HG03196 (cell line): ENCODE measurements at regions not wholly inside any gene's neighbourhood (a gene's known extent, or its start where the extent isn't known, plus 50 kb on each side); places are given as distances from the start of the nearest gene placed in this dataset.

Experiments used
- ATAC-seq: cut with Tn5 transposase; IDR thresholded peaks from one replicate; pipeline ENCODE4 v1.9.1; 2021; ENCODE audit not compliant: unreplicated experiment

DNA sequence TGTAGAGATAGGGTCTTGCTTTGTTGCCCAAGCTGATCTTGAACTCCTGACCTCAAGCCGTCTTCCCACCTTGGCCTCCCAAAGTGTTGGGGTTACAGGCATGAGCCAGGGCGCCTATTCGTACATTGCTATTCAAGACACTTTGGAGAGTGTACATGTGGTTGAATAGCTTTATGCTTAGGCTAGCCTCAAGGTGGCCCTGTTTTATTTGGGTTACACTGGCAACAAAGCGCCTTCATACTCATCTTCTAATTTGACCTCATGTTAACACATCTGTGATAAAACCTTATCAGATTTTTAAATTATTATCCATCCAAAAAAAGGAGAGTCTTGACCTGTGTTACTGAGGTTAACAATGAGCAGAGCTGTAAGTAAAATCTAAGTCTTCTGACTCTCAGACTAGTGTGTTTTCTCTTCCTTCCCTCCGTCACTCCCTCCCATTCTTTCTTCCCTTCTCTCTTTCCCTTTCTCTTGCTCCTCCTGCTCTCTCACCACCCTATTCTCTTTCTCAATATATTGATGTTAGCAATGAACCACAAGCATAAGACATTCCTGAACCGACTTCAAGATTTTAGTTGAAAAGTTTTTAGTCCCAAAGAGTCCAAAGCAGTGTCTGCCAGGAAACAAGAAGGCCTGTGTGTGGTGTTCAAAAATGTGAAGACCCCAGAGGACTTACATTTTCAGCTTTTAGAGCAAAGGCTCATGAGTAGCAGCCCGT is 603.7 kb upstream of the CFAP20DC start:
- ATAC-seq = no peak

GRCh38 chr3:59644479-59645402 is 594.9 kb upstream of the CFAP20DC start:
- no peak for ATAC-seq

DNA sequence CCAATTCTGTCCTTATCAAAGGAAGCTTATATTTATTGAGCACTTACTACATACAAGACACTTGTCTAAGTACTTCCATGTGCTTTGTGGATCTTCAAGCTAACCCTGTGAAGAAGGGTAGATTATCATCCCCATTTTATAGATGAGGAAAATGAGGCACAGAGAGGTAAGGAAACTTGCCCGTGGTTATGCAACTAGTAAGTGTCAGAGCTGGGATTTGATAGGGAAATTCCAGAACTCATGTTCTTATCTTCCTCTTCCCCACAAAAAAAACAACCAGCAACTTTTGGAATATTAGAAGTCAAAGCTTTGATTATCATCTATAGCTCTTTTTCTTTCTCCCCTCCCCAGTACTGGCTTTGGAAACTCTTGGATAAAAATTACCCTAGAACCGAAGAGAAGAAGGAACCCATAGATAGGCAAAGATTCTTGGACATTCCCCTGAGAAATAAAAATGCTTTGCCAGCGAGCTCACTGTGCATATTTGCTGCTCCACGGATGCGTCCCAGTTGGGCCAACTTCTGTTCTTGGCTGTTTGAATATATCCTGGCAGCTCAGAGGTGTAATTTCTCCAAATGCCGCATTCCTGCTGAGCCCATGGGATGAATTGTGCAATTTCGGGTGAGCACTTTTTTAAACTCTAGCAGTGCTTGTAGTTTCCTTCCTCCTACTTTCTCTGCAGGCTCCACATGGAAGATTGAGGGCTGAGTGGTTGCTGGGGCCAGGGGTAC is 591.5 kb upstream of the CFAP20DC start:
- no peak for ATAC-seq

DNA sequence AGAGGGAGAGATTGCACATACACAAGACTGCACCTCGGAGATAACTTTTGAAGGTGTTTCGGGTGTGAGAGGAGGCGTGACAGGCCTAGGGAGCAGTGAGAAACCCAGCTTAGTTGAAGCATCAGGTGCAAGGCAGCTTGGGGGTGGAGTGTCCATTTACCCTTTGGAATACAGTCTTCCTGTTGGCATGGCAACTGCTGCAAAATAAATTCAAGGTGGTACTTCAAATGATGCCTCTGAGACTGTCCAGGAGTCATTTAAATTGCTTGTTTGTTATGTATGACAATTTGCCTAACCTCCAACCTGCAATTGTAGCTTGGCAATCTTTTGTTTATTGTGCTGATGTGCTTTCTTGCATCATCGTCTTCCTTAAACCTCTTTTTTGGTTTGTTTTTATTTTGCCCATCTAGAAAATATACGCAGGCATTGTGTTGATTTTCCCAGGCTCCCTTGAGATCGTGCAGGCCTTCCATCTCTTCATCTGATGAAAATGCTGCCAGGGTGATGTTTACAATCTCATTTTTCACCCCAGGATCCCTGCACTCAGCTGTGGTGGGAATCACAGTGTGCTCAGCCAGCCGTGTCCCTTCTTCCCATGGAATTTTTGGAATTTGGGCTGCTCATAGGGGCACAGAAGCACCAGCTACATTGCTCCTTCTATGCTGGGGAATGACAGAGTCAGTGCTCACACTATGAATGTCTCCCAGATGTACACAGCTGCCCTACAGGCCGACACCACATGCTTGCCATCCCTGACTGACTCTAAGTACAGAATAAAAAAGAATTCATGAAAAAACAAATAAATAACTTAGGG is 583.1 kb upstream of the CFAP20DC start:
- no peak for ATAC-seq

DNA sequence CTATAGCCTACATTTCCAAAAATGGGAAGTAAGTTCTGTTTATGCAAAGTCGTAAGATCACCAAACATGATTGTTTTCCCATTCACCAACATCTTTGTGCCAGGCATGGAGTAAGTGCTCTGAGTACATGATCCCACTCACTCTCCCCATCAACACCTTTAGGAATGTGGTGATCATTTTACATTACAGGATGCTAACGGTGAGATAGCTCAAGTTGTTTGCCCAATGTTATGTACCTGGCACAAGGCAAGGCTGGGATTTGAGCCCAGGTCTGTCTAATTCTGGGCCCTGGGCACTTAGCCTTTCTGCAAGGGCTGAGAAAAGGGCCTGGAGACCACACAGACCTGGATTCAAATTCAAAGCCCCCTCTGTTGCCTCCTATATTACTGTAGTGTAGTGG is 581.7 kb upstream of the CFAP20DC start:
- ATAC-seq = no peak

DNA sequence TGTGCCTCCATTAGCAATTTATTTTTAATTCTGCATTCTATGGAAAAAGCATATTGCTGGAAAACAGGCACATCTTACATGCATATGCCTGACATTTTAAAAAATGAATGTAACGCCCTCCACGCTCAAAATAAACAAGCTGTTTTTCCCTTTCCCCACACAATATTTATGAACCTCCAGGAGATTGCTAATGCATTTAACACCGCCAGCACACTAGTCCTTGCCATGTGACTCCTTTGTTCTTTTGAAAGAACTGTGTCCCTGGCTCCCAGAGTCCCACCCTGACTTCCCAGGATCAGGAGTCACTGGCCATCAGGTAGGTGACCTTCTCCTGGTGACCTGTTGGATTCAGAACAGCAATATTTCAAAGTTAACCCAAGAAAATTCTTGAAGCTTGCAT is 571.2 kb upstream of the CFAP20DC start:
- ATAC-seq = no peak

- ATAC-seq = no peak
Measured at GRCh38 chr3:59620325-59620724, 570.5 kb upstream of the CFAP20DC start.

GRCh38 chr3:59612444-59612715 is 562.6 kb upstream of the CFAP20DC start:
- no peak for ATAC-seq

DNA sequence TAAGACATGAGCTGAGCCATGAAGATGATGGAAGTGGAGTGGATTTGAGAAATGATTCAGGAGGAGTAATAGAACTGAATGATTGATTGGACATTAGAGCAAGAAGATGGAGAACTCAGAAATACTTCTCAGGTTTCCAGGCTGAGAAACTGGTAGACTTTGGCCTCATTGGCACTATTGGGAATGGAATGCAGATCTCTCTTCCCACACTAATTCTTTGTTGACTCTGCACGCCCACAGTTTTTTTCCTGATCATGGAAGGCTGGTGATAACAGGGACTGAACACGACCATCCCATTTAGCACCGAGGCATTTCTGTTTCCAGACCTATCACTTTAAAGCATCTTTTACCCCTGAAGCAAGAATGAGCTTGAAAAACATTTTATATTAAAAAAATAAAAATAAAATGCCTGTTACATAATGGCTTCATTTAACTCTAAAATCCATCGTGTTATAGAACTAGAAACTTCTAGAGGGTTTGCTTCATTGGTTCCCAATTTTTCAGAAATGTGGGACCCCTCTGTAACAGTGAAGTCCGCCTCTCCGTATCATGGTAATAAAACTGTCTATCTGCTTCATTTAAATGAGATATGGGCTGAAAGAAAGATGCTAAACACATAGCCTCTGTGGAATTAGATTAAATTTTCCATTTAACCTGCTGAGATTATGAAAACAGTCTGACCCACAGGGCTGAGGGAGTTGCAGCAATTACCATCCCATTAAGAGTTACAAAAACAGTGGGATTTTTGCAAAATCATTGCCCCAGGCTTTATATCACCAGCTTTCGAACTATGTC is 562.0 kb upstream of the CFAP20DC start:
- ATAC-seq = no peak

DNA sequence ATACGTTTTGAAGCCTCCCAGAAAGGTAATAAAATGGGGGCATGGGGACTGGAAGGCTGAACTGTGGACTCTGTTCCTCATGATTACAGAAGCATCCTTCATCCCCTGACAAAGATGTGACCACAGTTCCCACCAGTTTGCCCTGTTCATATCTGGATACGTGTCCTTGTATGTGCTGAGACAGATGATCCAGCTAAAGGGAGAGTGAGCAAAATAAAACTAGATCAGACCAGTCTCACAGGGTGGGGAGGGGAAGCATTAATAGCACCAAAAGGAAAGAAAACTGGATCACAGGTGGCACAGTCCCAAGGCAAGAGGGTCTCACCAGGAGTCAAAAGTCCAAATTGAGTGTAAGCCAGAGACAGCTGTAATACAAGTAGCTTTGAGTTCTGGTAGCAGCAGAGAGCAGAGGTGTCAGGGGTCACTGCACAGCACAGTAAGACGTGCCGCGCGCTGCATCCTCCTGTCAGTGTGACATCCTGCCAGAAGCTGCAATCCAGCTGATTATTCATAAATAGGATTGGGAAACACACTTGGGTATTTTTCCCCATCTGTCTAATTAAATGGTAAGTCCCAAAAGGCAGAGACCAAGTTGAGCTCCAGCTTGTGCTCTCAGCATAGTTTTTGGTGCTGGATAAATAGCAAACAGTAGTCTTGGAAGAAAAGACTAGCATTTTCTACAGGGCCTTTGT is 560.0 kb upstream of the CFAP20DC start:
- no peak for ATAC-seq

- no peak for ATAC-seq
Measured at GRCh38 chr3:59608356-59608755, 558.5 kb upstream of the CFAP20DC start.

- ATAC-seq = no peak
Measured at GRCh38 chr3:59607656-59608055, 557.8 kb upstream of the CFAP20DC start.

- no peak for ATAC-seq
Measured at GRCh38 chr3:59606638-59607266, 556.9 kb upstream of the CFAP20DC start.

DNA sequence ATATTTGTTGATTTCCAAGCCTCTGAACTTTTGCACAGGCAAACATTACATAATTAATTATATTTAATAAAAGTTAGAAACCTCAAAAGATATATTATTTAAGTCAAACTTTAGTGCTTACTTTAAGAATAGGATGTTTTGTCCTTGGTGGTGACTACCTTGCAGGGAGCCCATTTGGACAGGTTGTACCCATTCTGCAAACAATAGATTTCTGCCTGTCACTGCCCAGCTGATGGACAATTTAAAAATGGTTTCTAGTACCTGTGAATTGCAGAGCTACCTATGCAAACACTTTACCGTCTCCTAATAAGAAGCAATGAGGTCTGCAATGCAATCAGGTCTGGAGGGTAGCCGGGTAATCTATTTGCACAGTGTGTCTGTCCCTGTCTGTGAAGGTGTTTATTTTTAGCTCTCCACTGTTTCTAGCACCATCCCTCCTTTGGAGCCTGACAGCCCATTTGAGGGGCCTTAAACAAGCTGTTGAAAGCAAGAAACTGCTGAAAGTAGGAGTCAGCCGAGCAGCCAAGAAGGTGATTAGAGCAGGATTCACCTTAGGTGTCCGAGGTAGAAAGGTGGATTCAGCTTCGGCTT is 556.2 kb upstream of the CFAP20DC start:
- no peak for ATAC-seq

DNA sequence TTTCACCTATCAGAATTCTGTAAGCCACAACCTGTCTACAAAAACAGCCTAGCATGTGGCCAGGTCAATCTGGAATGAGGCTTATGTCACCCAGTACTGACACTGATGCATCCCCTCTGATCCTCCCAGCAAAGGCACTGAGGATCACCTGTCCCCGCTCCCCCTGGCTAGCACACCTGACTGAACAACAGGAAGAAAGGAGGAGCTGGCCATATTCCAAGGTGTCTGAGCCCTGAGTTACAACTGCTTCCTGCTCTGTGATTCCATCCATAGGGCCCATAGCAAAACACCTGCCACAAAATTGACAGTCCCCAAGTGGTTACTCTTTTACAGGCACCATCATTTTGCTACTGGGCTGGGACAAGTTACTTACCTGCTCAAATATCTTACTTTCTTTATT is 555.5 kb upstream of the CFAP20DC start:
- ATAC-seq = no peak

- no peak for ATAC-seq
Measured at GRCh38 chr3:59601486-59601885, 551.7 kb upstream of the CFAP20DC start.

DNA sequence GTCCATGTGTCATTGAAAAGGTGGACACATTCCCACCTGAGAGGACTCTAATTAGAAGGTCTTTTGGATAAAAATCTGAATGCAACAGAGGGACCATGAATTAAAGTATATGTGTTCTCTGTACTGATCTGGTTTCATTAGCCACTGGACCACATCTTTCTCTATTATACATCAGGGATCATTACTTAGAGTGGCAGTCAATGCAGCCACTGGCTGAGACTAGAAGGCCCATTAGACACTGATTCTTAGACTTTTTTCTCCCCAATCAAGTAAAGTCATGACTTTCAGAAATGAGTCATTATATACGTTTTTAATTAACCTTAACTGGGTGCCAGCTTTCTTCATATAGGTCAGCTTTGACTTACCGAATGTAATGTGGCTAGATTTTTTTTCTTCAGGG is 550.8 kb upstream of the CFAP20DC start:
- ATAC-seq = no peak

GRCh38 chr3:59596741-59597140 is 546.9 kb upstream of the CFAP20DC start:
- no peak for ATAC-seq

DNA sequence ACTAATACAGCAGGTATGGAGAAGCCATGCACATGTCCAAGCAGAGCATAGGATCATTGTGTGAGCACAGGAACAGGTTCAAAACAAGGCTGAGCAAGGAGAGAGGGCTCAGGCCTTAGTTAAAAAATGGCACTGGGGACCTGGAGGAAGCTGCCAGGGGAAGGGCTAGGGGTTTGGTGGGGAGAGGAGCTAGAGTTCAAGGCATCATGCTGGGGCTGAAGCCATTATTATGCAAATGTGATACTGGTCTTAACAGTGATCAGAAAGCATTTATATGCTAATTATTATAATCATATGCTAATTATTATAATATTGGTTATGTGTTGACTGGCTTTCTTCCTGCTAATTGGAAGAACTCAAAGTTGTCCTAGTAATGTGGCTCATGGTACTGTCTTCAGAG is 546.0 kb upstream of the CFAP20DC start:
- ATAC-seq = no peak
